GM19455 (cell line): ENCODE measurements at regions not wholly inside any gene's neighbourhood (a gene's known extent, or its start where the extent isn't known, plus 50 kb on each side); places are given as distances from the start of the nearest gene placed in this dataset.
A peak's percentile ranks its signal among the peaks of the same experiment; 100 is the strongest.

Experiments used
- ATAC-seq: cut with Tn5 transposase; IDR thresholded peaks from one replicate; pipeline ENCODE4 v1.9.1; 2021; ENCODE audit not compliant: unreplicated experiment

DNA sequence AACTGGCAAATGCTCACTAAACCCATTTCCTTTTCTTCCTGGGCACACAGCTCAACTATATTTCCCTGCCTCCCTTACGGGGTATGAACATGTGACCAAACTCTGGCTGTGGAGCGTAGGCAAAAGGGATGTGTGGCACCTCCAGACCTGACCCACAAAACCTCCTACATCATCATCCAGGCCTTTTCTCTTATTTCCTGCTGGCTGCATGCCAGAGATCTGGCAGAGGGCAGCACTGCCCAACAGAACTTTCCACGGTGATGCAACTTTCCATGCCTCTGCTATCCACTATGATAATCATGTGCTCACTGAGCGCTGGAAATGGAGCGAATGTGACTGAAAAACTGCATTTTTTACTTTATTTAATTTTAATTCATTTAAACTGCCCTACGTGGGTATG lies 99.6 kb upstream of the CACNA1E start:
- ATAC-seq = no peak

DNA sequence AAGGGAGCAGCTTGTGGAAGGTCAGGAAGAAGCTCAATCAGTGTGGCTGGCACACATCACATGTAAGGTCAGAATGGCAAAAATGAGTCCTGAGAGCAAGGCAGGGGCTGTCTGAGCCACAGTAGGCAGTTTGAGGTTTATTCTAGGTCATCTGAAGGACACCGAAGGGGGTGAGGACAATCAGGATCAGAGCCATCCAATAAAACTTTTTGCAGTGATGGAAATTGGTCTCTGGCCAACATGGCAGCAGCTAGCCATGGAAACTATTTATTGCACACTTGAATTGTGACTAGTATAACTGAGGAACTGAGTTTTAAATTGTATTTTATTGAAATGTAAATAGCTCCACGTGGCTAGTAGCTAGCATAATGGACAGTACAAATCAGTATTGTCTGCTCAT lies 97.0 kb upstream of the CACNA1E start:
- no peak for ATAC-seq

DNA sequence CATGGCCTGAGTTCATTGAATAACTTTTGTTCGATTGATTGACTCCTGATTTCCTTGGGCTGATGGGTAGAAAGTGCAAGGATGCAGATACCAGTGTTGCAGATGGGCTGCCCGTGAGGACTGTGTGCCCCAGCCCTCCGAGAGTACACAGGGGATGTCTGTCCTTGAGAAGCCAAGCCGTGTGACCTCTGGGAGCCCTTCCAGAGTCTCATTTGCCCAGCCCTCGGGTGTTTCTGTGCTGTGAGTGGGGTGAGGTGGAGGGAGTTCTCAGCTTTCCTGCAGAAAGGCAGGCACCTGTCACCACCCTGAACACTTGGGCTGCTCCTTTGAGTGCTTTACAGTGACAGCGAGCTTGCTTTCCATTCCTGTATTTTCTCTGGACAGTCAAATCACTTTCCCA lies 96.4 kb upstream of the CACNA1E start:
- ATAC-seq = no peak

DNA sequence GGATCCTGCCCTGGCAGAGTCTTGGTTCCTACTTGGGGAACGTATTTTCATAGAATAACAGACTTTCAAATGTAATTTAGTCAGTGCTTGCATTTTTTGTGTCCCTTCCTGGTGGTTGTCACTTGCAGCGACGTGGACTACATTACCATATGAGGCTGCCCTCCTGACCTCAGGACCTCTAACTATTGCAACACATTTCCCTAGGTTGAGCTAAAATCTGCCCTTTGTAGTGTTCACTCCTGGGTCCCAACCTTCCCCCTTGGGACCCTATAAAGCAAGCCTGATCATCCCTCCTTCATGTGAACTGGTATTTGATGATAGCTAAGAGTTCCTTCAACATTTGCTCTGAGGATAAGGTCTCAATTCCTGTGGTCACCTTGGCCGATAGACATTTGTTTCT lies 95.6 kb upstream of the CACNA1E start:
- ATAC-seq = no peak

DNA sequence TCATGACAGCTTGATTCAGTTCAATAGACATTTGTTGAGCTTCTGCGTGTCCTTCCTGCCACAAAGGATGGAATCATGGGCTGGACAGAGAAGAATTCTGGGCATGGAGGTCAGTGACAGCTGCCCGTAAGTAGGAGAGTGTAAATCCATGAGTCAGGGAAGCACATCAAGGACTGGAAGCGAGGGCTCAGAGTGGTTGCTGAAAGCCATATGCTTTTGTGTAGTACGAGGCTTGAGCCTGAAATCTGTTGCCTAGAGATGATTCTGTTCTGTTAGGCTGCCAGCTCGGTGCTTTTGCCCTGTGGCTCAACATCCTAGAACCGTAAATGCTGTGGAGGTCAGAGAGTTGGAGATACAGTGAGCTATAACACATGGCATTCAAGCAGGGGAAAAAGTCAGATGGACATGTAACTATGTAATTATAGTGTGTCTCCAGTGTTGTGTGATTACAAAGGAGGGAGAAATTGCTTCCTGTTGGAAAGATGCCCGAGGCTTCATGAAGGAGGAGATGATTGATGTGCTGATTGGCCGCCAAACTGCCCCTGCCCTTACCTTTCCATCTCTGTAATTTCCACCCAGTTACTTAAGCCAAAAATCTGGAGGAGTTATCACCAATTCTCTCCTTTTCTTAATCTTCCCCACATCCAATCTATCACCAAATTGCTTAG lies 92.8 kb upstream of the CACNA1E start:
- no peak for ATAC-seq

DNA sequence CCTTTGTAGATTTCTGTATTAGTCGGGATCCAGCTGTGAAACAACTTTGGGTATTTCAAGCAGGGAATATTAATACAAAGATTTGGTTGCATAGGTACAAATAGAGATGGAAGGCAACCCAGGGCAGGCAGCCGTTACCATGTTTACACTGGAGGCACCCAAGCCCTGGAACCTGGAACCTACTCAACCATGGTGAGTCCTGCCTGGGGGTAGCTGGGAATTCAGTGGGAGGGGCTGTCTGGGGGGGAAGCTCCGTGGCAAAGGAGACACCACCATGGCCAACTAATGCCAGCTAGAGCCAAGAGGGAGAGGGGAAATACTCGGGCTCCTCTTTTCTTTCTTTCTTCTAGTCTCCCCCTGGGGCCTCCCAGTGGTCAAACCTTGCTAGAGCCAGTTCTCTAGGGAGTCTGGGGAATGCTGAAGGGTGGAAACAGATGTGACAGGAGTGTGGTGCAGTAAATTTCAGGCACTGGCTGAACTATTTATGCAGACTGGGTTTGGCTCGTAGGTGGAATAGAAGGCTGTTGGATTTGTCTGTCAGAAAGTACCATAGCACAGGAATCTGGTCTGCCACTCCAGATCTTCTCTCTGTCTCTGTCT lies 91.9 kb upstream of the CACNA1E start:
- ATAC-seq = no peak

DNA sequence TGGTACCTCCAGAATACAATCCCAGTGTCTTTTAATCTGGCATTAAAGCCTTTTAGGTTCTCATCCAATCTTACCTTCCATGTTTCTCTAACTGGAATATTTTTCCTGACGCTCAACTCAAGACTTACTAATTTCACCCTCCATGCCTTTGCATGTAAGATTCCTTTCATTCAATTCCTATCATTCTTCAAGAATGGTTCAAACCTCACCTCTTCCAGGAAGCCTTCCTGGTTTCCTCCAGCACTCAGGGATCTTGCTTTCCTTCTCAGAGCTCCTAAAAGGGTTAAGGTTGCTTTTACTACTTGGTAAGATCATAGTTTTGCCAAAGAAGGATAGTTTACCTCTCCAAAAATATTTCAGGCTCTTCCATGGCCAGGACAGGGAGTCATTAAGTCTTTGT lies 91.2 kb upstream of the CACNA1E start:
- ATAC-seq = no peak

DNA sequence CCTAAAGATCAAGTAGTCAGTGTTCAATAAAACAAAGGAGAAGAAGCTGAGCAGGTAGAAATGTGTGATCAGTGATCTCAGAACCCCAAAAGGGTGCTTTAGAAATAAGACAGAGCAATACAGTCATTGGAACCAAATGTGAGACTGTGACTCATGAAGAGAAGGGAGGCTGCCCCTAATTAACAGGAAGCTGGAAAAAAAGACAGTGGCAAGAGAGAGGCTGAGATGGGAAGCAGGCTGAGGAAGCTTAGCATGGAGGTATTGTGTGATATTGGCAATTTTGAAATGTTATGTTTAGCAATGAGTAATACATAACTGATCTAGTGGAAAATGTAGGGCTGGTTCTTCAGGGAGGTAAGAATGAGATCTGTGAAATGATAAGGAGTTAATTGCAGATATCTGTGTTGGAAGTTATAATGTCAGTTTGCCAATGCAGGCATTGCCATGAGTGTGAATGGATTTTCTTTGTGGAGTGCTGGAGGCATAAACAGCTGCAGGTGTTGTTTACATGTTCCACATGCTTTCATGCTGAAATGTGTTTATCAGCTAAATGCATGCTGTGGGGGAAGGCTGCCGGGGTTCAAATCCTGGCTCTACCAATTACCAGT lies 90.6 kb upstream of the CACNA1E start:
- no peak for ATAC-seq

DNA sequence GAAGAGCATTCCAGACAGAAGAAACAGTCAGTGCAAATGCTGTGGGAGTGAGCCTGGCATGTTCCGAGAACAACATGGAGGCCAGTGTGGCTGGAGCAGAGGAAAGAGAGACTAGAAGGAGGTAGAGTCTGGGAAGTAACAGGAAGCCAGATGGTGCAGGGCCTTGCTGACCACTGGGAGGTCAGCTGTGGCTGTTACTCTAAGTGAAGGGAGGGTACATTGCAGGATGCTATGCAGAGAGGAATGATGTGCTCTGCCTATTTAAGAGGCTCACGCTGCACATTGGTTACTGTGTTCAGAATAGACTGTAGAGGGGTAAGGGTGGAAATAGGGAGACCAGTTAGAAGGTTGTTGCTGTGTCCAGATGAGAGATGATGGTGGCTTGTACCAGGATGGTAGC lies 88.6 kb upstream of the CACNA1E start:
- no peak for ATAC-seq

DNA sequence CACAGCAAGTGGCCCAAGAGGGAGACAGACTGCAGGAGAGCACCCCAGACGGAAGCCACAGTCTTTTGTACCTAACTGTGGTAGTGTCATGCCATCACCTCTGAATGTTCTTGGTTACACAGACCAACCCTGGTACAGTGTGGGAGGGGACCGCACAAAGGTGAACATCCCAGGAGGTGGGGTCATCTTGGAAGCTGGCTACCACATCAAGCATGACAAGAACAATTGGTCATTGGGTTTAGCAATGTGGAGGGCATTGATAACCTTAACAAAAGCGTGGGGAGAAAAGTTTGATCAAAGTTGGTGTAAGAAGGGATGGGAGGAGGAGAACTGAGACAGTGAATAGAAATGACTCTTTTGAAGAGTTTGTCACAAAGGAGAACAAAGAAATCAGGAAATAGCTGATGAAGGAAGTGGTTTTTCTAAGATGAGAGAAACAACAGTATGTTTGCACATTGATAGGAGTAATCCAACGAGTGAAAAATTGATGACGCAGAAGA lies 87.1 kb upstream of the CACNA1E start:
- ATAC-seq = no peak

DNA sequence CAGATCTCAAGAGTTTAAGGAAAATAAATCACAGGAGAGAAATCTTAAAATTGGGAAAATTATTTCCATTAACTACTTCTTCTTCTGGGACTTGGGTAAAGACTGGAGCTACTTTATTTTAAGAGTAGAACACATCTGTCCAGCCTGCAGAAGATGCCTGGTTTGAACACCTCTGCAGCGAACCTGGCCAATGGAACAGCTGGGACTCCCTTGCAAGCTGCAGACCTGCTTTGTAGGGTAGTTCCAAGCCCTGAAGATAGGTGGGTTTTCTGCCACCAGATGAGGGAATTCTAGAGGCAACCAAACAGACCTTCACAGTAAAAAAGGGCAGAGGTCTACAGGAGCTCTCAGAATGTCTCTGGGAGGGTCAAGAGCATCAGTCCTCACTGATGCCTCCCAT lies 86.5 kb upstream of the CACNA1E start:
- no peak for ATAC-seq

DNA sequence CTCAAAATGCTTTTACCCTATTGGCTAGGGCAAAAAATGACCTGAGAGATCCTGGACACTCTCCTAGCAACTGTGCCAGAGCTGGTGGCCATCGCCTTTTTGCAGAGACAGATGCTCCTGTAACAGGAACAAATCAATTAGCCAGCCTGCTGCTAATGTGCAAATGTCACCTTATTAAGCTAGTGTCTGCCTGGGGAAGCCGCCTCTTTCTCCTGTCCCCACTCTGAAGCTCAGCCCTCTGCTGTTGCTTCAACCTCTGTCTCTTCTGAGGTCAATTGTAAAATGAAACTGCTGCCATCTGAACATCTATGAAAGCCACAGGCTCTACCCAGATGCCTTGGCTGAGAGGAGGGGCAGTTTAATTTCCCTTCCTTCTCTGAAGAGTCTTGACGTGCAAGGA lies 85.5 kb upstream of the CACNA1E start:
- ATAC-seq = peak; percentile 62

DNA sequence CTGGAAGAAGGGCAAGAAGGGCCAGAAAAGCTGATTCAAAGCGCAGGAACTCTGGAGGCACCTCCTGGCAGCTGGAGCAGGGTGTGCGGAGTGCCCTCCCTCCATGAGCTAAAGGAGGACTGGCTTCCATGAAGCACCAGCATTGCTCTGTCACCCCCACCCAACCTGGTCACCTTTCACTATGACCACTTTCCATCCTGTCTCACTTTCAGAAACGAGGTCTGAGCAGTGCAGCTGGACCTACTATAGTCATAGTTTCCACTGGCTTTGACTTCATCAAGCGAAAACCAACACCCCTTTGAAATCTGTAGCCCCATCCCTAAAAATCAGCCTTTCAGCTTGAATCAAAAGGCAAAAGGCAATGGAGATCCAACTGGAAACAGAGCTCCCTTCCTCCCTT lies 84.8 kb upstream of the CACNA1E start:
- peak; percentile 84 for ATAC-seq

DNA sequence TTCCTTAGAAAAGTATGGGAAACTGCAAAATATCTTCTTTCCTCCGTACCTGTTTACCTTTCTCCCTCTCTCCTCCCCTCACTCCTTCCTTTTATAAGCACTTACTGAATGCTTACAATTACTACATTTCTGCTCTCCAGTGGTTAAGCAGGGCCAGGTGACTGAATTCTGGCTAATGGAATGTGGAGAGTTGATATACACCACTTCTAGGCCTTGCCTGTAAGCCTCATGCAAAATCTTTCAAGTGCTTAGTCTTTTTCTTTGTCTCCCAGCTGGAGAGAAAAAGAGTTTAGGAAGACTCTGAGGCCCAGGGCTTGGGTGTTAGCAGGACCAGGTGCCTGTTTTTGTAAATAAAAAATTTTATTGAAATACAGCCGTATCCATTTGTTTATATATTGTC lies 77.7 kb upstream of the CACNA1E start:
- ATAC-seq = no peak

DNA sequence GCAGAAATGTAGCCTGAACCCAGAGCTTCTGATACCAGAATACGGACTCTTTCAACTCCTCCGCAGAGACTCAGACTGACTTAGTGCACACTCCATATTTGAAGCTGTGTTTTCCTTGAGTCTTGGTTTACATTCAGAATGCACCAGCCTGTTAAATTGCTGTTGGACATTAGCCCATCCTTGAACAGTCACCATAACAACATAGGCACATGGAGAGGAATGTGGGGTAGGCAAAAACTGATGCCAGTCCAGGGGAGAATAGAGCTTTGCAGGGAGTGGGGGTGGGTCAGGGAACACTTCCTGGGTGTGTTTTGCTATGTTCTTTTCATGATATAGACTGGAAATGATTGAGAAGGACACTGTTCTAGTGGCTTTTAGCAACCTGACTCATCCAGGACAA lies 76.3 kb upstream of the CACNA1E start:
- no peak for ATAC-seq

DNA sequence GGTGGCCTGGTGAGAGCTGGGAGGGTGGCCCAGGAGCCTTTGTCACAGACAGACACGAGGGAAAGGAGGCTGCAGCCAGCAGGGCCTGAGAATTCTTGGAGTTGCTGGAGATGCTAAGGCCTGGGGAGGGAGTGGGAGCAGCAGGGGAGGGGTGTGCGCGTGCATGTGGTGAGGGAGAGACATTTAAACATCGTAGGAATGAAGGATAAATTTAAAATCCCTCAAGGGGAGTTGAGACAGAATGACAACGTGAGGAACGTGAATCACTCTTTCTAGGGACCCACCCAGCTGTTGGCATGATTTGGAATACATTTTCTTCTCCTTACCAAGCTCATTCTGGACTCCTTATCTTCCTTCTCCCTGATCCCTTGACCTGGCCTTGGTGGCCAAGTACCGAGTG lies 73.3 kb upstream of the CACNA1E start:
- no peak for ATAC-seq

DNA sequence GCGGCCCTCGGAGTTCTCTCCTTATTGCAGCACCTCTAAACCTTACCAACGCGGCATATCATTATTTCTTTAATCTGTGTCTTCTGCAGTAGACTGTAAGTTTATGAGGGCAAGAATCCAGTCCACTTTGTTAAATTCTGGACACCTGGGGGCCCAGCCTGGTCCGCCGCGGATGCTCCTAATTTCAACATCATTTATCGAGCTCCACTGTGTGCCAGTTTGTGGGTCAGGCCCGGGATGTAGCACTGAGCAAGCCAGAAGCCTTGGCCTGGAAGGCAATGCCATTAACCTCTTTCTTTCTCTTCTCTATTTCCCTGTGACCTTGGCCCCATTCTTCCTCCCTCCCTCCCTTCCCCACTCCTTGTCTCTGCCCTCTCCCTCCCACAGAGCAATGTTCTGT lies 70.6 kb upstream of the CACNA1E start:
- ATAC-seq = no peak

DNA sequence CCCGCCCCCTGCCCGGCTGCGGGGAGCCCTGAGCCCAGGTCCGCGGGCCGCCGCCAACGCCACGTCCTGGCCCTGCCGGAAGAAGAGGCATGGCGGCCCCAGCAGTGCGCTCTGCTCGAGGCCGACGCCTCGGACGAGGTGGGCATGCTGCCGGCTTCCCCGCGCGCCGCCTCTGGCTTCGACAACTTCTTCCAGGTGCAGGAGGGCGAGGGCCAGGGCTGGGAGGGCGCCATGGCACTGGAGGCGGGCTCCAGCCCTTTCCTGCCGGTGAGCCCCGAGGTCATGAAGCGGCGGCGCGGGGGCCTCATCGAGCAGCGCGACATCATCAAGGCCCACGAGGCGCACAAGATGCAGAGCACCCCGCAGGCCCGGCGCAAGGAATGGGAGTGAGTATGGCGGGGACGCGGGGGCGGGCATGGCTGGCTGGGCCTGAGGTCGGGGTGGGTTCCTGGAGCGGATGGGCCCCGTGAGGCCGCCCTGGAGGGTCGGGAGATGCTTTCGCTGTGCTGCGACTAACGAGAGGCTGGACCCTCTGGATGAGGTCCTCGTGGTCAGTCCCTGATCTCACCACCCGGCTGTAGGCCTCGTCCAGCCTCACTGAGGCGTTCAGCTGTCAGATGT lies 70.0 kb upstream of the CACNA1E start:
- ATAC-seq = no peak

DNA sequence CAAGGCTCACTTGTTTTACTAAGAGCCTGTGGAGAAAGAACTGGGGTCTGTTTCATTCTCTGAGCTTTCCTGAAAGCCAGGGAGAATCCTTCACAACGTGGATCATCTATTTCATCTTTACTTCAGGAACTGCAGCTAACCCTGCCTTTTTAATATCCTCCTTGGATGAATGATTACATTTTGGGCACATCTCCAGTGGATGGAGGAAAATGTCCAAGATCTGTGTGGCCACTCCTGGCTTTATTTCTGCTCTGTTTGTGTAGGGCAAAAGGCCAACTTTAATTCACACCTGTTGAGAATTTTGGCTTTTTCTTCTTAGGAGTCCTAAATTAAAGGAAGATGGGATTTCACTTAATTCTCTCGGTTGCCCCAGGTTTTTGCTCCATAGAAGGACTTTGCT lies 69.5 kb upstream of the CACNA1E start:
- no peak for ATAC-seq

DNA sequence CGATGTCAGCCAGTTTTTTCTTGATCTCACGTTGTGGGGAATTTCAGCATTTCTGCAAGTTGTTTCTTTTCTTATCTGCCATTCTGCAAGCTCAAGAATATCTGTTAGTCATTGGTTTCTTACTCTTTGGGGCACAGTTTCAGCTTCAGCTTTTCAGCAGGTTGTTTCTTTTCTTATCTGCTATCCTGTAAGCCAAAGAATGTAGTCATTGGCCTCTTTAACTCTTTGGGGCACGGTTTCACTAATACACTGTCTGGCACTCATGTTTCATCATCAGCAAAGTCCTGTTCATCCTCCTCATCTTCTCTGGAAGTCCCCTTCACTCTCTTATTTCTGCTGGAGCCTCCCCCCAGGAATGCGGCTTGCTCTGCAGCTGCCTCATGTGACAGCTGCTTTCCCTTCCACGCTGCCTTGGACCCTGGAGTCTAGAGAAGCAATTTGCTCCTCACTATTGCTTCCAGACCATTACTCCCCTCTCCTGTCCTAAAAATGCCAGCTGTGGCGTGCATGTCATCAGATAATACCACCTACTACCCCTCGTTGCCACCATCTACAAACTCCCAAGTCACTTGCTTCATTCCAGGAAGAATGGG lies 67.0 kb upstream of the CACNA1E start:
- ATAC-seq = no peak

DNA sequence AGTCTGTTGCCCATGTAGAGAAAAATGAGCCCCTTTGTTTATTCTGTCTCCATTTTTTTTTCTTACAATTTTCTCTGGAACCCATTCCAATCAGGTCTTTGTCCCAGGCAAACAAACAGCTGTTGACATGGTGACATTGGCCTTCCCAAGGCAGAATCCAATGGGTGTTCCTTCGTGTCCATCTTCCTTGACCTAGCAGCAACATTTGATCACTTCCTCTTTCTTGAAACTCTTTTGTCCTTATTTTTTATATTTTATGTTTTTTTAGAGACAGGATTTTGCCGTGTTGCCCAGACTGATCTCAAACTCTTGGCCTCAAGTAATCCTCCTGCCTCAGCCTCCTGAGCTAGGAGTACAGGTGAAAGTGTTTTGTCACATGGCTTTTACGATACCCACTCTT lies 65.4 kb upstream of the CACNA1E start:
- no peak for ATAC-seq
